C4-2B (cell line): ENCODE measurements at regions not wholly inside any gene's neighbourhood (a gene's known extent, or its start where the extent isn't known, plus 50 kb on each side); places are given as distances from the start of the nearest gene placed in this dataset.

ENCODE experiments used
- H3K27ac ChIP-seq: fragments of 450-650 bp; 2 replicates; pipeline ENCODE4 v1.5.1; 2017
- ZFX ChIP-seq: fragments of 450-650 bp; IDR thresholded peaks from 2 replicates; pipeline ENCODE4 v1.6.1; 2017
- TF ChIP-seq, protein P1 (sequence below): fragments of 450-650 bp; conservative IDR thresholded peaks from 2 replicates; pipeline ENCODE4 v1.5.1; 2017; ENCODE audit warnings: mild to moderate bottlenecking

DNA sequence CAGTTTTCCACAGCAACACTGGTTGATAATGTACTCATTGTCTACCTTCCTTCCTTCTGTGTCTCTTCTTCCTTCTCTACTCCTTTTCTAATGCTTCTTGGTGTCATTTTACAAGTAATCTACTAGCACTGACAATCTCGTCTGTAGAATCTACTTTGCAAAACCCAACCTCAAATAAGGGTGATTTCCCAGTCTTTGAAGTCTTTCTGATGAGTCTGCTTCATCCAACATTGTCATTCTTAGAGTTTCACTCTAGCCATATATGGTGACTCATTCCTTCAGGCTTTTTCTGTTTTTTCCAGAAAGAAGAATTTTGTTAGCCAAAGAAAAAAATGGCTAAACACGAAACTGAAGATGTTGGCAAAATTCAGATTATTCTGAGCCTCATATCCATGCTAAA lies 288.7 kb downstream of the MBD2 start:
- H3K27ac ChIP-seq: no peak overlapping the region
- TF ChIP-seq, protein P1, sequence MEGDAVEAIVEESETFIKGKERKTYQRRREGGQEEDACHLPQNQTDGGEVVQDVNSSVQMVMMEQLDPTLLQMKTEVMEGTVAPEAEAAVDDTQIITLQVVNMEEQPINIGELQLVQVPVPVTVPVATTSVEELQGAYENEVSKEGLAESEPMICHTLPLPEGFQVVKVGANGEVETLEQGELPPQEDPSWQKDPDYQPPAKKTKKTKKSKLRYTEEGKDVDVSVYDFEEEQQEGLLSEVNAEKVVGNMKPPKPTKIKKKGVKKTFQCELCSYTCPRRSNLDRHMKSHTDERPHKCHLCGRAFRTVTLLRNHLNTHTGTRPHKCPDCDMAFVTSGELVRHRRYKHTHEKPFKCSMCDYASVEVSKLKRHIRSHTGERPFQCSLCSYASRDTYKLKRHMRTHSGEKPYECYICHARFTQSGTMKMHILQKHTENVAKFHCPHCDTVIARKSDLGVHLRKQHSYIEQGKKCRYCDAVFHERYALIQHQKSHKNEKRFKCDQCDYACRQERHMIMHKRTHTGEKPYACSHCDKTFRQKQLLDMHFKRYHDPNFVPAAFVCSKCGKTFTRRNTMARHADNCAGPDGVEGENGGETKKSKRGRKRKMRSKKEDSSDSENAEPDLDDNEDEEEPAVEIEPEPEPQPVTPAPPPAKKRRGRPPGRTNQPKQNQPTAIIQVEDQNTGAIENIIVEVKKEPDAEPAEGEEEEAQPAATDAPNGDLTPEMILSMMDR: no peak
- TF ChIP-seq ZFX: no peak

- H3K27ac ChIP-seq: no peak overlapping the region
- TF ChIP-seq ZFX: no peak
- TF ChIP-seq, protein P1: no peak
Observed at GRCh38 chr18:53935399-53935798, 289.1 kb downstream of the MBD2 start.

DNA sequence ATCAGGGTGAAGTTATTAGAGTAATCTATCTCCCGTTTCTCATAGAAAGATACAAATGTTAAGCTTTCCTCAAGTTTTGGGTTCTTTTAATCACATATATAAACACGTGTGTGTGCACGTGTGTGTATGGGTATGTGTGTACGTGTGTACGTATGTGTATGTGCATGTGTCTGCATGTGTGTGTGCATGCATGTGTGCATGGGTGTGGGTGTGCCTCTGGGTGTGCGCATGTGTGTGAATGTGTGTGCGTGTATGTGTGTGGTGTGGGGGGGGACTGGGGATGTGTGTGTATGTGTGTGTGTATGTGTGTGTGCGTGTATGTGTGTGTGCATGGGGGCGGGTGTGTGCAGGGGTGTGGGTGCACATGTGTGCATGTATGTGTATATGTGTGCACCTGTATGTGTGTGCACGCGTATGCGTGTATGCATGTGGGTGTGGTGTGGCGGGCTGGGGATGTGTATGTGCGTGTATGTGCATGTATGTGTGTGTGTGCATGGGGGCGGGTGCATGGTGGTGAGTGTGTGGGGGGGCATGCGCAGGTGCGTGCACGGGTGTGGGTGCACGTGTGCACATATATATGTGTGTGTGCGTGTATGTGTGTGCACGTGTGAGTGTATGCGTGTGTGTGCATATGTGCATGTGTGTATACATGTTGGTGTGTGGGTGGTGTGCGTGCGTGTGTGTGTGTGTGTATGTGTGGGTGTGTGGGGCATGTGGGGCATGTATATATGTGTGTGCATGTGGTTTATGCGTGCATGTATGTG lies 304.0 kb downstream of the MBD2 start:
- TF ChIP-seq ZFX: no peak
- TF ChIP-seq, protein P1: no peak
- no peak overlapping the region for H3K27ac ChIP-seq

GRCh38 chr18:53918091-53918490 lies 306.4 kb downstream of the MBD2 start:
- TF ChIP-seq, protein P1: no peak
- TF ChIP-seq ZFX: no peak

DNA sequence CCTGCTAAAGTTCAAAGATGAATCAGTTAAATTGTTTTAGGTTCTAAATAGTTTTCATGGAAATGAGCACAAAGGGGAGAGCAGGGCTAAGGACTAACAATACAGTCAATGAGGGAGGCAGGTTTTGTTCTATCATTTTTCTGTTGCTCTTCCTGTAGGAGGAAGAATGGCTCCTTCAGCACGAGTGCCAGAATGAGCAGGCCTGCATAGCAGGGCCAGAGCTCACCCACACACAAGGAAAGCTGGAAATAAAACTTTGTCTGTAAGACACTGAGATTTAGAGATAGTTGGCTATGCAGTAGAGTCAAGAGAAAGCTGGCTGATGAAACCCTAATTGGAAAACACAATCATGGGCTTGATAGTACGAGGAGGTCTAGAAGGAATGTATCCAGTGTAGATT lies 313.3 kb downstream of the MBD2 start:
- no peak overlapping the region for H3K27ac ChIP-seq
- TF ChIP-seq, protein P1: no peak
- no peak for TF ChIP-seq ZFX

More at GRCh38 chr18:53918091-53918490, 306.4 kb downstream of the MBD2 start:
- no peak overlapping the region for H3K27ac ChIP-seq

- TF ChIP-seq, protein P1: peak; percentile 37
- no peak for TF ChIP-seq ZFX
Observed at GRCh38 chr18:53909668-53910067, 314.8 kb downstream of the MBD2 start.

GRCh38 chr18:53907921-53908320 lies 316.5 kb downstream of the MBD2 start:
- no peak overlapping the region for H3K27ac ChIP-seq
- no peak for TF ChIP-seq ZFX
- TF ChIP-seq, protein P1: no peak

More at GRCh38 chr18:53909668-53910067, 314.8 kb downstream of the MBD2 start:
- H3K27ac ChIP-seq: no peak overlapping the region
